ENCODE measurements at regions not wholly inside any gene's neighbourhood (a gene's known extent, or its start where the extent isn't known, plus 50 kb on each side); places are given as distances from the start of the nearest gene placed in this dataset.

DNA sequence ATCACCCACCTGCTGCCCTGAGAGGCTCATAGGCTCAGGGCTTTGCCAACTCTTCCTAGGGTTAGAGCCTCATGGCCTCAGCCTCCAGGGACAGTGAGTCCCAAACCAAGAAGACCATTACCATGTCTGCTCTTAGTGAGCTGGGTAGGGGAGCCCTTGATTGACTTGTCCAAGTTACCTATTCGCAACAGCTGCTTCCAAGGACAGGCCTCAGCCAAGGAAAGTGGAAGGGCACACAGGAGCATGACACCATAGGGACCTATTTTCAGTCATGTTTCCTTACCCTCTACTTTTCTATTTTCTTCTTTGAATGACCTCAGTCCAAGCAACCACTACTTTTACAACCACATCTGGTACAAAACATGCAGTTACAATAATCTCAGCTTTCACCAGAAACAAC lies 81.6 kb downstream of the LBH start:
- H3K4me1 Mint-ChIP-seq, result peaks cover 3% of the 10 kb centered on the region in 2 experiments
- H2BK15ac ChIP-seq (ENCODE audit: low read depth, low read length), result no peak overlapping the region
- no peak overlapping the region for H4K5ac ChIP-seq (ENCODE audit: insufficient read length, low read depth, low read length)
- H3K4me2 ChIP-seq (ENCODE audit: insufficient read depth, insufficient read length, low read length), result no peak overlapping the region
- H3K27ac ChIP-seq (ENCODE audit: insufficient read length, low read depth, low read length), result no peak overlapping the region
- no peak overlapping the region for H3K4ac ChIP-seq (ENCODE audit: low read depth, low read length)
- H3K79me1 ChIP-seq (ENCODE audit: insufficient read depth, low read depth, low read length, poor library complexity, severe bottlenecking), result no peaks in the 10 kb centered on the region
- no peak overlapping the region for H2BK120ac ChIP-seq (ENCODE audit: low read depth, low read length, poor library complexity, severe bottlenecking)
- no peak for DNase-seq
- H4K8ac ChIP-seq (replicated peaks; ENCODE audit: insufficient read length, low read depth, low read length), result no peak overlapping the region
- H3K4me3 Mint-ChIP-seq, result no peak overlapping the region
- WGBS (ENCODE audit: extremely low coverage, insufficient read length, low lambda C conversion rate), result no CpG with 5 or more reads among the region's 1 CpG
- peaks cover 2% of the 10 kb centered on the region; the same call in 1 of the 2 replicates for H3K27me3 Mint-ChIP-seq (ENCODE audit: low read depth)
- H2BK20ac ChIP-seq (ENCODE audit: low read depth, low read length, poor library complexity, severe bottlenecking), result no peak overlapping the region
- no peak overlapping the region for H3T11ph ChIP-seq (ENCODE audit: low read length)
- H3K79me2 ChIP-seq (ENCODE audit: insufficient read depth, low read length), result no peaks in the 10 kb centered on the region
- no peak overlapping the region for H3K18ac ChIP-seq (ENCODE audit: insufficient read length, low read depth, low read length)
- no peak overlapping the region for H3K9ac ChIP-seq (ENCODE audit: extremely low read depth, insufficient read length, low read length)
- no peaks in the 10 kb centered on the region for H3K9me3 ChIP-seq (ENCODE audit: control insufficient read depth, low read depth, low read length)
- TF ChIP-seq, protein P1, sequence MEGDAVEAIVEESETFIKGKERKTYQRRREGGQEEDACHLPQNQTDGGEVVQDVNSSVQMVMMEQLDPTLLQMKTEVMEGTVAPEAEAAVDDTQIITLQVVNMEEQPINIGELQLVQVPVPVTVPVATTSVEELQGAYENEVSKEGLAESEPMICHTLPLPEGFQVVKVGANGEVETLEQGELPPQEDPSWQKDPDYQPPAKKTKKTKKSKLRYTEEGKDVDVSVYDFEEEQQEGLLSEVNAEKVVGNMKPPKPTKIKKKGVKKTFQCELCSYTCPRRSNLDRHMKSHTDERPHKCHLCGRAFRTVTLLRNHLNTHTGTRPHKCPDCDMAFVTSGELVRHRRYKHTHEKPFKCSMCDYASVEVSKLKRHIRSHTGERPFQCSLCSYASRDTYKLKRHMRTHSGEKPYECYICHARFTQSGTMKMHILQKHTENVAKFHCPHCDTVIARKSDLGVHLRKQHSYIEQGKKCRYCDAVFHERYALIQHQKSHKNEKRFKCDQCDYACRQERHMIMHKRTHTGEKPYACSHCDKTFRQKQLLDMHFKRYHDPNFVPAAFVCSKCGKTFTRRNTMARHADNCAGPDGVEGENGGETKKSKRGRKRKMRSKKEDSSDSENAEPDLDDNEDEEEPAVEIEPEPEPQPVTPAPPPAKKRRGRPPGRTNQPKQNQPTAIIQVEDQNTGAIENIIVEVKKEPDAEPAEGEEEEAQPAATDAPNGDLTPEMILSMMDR (conservative IDR thresholded peaks at IDR 0.05), result no peak
- H3K27me3 ChIP-seq (ENCODE audit: insufficient read depth, low read length), result no peaks in the 10 kb centered on the region
- H3K4me1 ChIP-seq (ENCODE audit: insufficient read depth, low read length), result no peaks in the 10 kb centered on the region
- no peak overlapping the region for H3K27ac Mint-ChIP-seq
- H3K36me3 Mint-ChIP-seq (ENCODE audit: insufficient read depth in 1 of 3, low read depth in 3 of 3), result no peaks in the 10 kb centered on the region
- H2BK12ac ChIP-seq (ENCODE audit: insufficient read length, low read depth, low read length), result no peak overlapping the region
- no peak overlapping the region for H3K56ac ChIP-seq (ENCODE audit: insufficient read length, low read depth, low read length)
- peaks cover 2 to 4% of the 10 kb centered on the region in 2 experiments; a peak in 1 of 5 replicates for H3K9me3 Mint-ChIP-seq
- H4K20me1 ChIP-seq (ENCODE audit: control insufficient read depth, insufficient read depth, insufficient read length), result no peaks in the 10 kb centered on the region
- H3K14ac ChIP-seq (ENCODE audit: insufficient read depth, low read length), result no peak overlapping the region
- no peak overlapping the region for H2AFZ ChIP-seq (ENCODE audit: low read length)
- no peak overlapping the region for H2BK5ac ChIP-seq (ENCODE audit: insufficient read length, low read length)
- no peaks in the 10 kb centered on the region for H3K23me2 ChIP-seq (ENCODE audit: insufficient read length, low read depth, low read length, poor library complexity, severe bottlenecking)
- no peak overlapping the region for H3K23ac ChIP-seq (ENCODE audit: insufficient read length, low read depth, low read length)
- H2AK5ac ChIP-seq (ENCODE audit: insufficient read length, low read length), result no peak overlapping the region
- no peak overlapping the region for H4K91ac ChIP-seq (ENCODE audit: insufficient read length, low read depth, low read length)
